ENCODE measurements at regions not wholly inside any gene's neighbourhood (a gene's known extent, or its start where the extent isn't known, plus 50 kb on each side); places are given as distances from the start of the nearest gene placed in this dataset.

- TF ChIP-seq, protein P1, sequence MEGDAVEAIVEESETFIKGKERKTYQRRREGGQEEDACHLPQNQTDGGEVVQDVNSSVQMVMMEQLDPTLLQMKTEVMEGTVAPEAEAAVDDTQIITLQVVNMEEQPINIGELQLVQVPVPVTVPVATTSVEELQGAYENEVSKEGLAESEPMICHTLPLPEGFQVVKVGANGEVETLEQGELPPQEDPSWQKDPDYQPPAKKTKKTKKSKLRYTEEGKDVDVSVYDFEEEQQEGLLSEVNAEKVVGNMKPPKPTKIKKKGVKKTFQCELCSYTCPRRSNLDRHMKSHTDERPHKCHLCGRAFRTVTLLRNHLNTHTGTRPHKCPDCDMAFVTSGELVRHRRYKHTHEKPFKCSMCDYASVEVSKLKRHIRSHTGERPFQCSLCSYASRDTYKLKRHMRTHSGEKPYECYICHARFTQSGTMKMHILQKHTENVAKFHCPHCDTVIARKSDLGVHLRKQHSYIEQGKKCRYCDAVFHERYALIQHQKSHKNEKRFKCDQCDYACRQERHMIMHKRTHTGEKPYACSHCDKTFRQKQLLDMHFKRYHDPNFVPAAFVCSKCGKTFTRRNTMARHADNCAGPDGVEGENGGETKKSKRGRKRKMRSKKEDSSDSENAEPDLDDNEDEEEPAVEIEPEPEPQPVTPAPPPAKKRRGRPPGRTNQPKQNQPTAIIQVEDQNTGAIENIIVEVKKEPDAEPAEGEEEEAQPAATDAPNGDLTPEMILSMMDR (IDR thresholded peaks at IDR 0.05) = no peak
- TF ChIP-seq POLR2A (IDR thresholded peaks at IDR 0.05) (no peak), POLR2AphosphoS5 (IDR thresholded peaks at IDR 0.05; ENCODE audit: insufficient read depth in 1 of 2, low read depth in 1 of 2) (no peak)
Observed at GRCh38 chr18:990197-990596, 85.5 kb downstream of the ADCYAP1 start.
